H1 (cell line): ENCODE measurements at regions not wholly inside any gene's neighbourhood (a gene's known extent, or its start where the extent isn't known, plus 50 kb on each side); places are given as distances from the start of the nearest gene placed in this dataset.
A peak's percentile ranks its signal among the peaks of the same experiment; 100 is the strongest.

Source experiments
- CTCF ChIA-PET: fragments of 300-600 bp; sonication (Branson Sonifier 250); formaldehyde crosslinking; loops from one replicate; lab custom pipeline; 2021; ENCODE audit not compliant: partially characterized antibody; lab: Charles Lee
- POLR2A ChIA-PET: fragments of 300-600 bp; sonication (Branson Sonifier 250); formaldehyde crosslinking; loops from one replicate; lab custom pipeline; 2021; ENCODE audit warnings: inconsistent platforms; ENCODE audit not compliant: partially characterized antibody; lab: Charles Lee
- DNase-seq, 2 experiments: peaks; one replicate each; pipeline versions ENCODE4 v3.0.0 to v3.0.0-alpha.2; 2010 to 2022; ENCODE audit warnings: low spot score in 2 of 2, low read depth in 1 of 2, mixed read lengths in 1 of 2
- FAIRE-seq: peaks from 2 replicates; lab custom pipeline; 2011; peaks lifted over from hg19 to GRCh38; lab: Jason Lieb, UNC
- H2AFZ ChIP-seq: 2 replicates; pipeline ENCODE4 v1.8.1; 2012; ENCODE audit warnings: low read length, inconsistent platforms
- H2AK5ac ChIP-seq: 2 replicates; pipeline ENCODE4 v1.6.1; 2013; ENCODE audit warnings: low read depth, low read length
- H2BK120ac ChIP-seq: replicated peaks from 2 replicates; pipeline ENCODE3; 2013; ENCODE audit warnings: low read depth, low read length, inconsistent platforms
- H2BK12ac ChIP-seq: 2 replicates; pipeline ENCODE4 v1.6.1; 2013; ENCODE audit warnings: low read depth, low read length
- H2BK15ac ChIP-seq: 2 replicates; pipeline ENCODE4 v1.6.1; 2013; ENCODE audit warnings: low read length
- H2BK20ac ChIP-seq: 2 replicates; pipeline ENCODE4 v1.6.1; 2013; ENCODE audit warnings: low read length
- H2BK5ac ChIP-seq: 2 replicates; pipeline ENCODE4 v1.6.1; 2013; ENCODE audit warnings: low read depth, low read length
- H3K14ac ChIP-seq: 2 replicates; pipeline ENCODE4 v1.6.1; 2013; ENCODE audit warnings: inconsistent platforms; ENCODE audit not compliant: insufficient read length
- H3K18ac ChIP-seq: 2 replicates; pipeline ENCODE4 v1.6.1; 2013; ENCODE audit warnings: low read length; ENCODE audit errors: extremely low read depth
- H3K23ac ChIP-seq: 2 replicates; pipeline ENCODE4 v1.6.1; 2013; ENCODE audit warnings: inconsistent platforms; ENCODE audit not compliant: insufficient read length
- H3K23me2 ChIP-seq: 2 replicates; pipeline ENCODE4 v1.6.1; 2013; ENCODE audit warnings: low read depth, low read length
- H3K27ac ChIP-seq: 2 replicates; pipeline ENCODE4 v1.6.1; 2011; ENCODE audit warnings: low read depth, low read length, inconsistent platforms
- H3K27me3 ChIP-seq, 4 experiments: replicated peaks in 1 of 4; 1 replicate in 1 of 4; 2 replicates in 3 of 4; pipeline versions ENCODE4 v1.6.1 to v1.8.1; 2011 to 2013; ENCODE audit warnings: low read length in 3 of 4, mild to moderate bottlenecking in 3 of 4, inconsistent platforms in 2 of 4, mixed read lengths in 2 of 4, moderate library complexity in 1 of 4; ENCODE audit not compliant: control insufficient read depth in 3 of 4, insufficient read depth in 3 of 4; ENCODE audit errors: extremely low read depth in 1 of 4
- H3K36me3 ChIP-seq, 4 experiments: 2 replicates each; pipeline versions ENCODE4 v1.6.1 to v1.8.1; 2011 to 2013; ENCODE audit warnings: mild to moderate bottlenecking in 4 of 4, low read length in 3 of 4, moderate library complexity in 2 of 4, control low read depth in 1 of 4, inconsistent platforms in 1 of 4; ENCODE audit not compliant: insufficient read depth in 4 of 4, control insufficient read depth in 2 of 4
- H3K4ac ChIP-seq: replicated peaks from 2 replicates; pipeline ENCODE3; 2013; ENCODE audit warnings: low read length, low read depth, mixed read lengths, inconsistent platforms; ENCODE audit not compliant: insufficient read length
- H3K4me1 ChIP-seq, 4 experiments: replicated peaks in 1 of 4; 1 replicate in 1 of 4; 2 replicates in 3 of 4; pipeline versions ENCODE4 v1.6.1 to v1.8.1; 2011 to 2013; ENCODE audit warnings: low read length in 3 of 4, inconsistent platforms in 2 of 4, mixed read lengths in 1 of 4; ENCODE audit not compliant: insufficient read depth in 4 of 4, control insufficient read depth in 3 of 4
- H3K4me2 ChIP-seq, 2 experiments: 2 replicates each; pipeline versions ENCODE4 v1.6.1 to v1.8.1; 2011 to 2013; ENCODE audit warnings: low read depth in 2 of 2, low read length in 2 of 2, control low read depth in 1 of 2, inconsistent platforms in 1 of 2, mild to moderate bottlenecking in 1 of 2; ENCODE audit not compliant: insufficient read depth in 1 of 2
- H3K4me3 ChIP-seq, 4 experiments: fragments of 200-600, 300-600 bp in 1 of 4; sonication (generic), shearing (Covaris generic), sonication (Bioruptor Twin) in 1 of 4; 2 replicates each; pipeline versions ENCODE4 v1.5.1 to v1.8.1; 2011 to 2016; ENCODE audit warnings: low read length in 4 of 4, low read depth in 3 of 4, control low read depth in 2 of 4, inconsistent platforms in 2 of 4, mild to moderate bottlenecking in 2 of 4, mixed read lengths in 1 of 4, moderate library complexity in 1 of 4; ENCODE audit not compliant: insufficient read depth in 2 of 4; ENCODE audit errors: extremely low read depth in 1 of 4
- H3K56ac ChIP-seq: replicated peaks from 2 replicates; pipeline ENCODE3; 2013; ENCODE audit warnings: low read depth, mild to moderate bottlenecking, mixed read lengths, low read length, inconsistent platforms; ENCODE audit not compliant: insufficient read length
- H3K79me1 ChIP-seq: 2 replicates; pipeline ENCODE4 v1.6.1; 2013; ENCODE audit warnings: low read depth, low read length, control low read depth
- H3K79me2 ChIP-seq, 2 experiments: 2 replicates each; pipeline versions ENCODE4 v1.6.1 to v1.8.1; 2012 to 2013; ENCODE audit warnings: low read length in 2 of 2, mild to moderate bottlenecking in 2 of 2, inconsistent platforms in 1 of 2; ENCODE audit not compliant: insufficient read depth in 2 of 2, control insufficient read depth in 1 of 2
- H3K9ac ChIP-seq, 4 experiments: replicated peaks in 1 of 4; 1 replicate in 1 of 4; 2 replicates in 3 of 4; pipeline versions ENCODE4 v1.6.1 to v1.8.1; 2011 to 2013; ENCODE audit warnings: low read depth in 3 of 4, low read length in 3 of 4, control low read depth in 2 of 4, mild to moderate bottlenecking in 2 of 4, moderate library complexity in 2 of 4, inconsistent platforms in 1 of 4; ENCODE audit errors: extremely low read depth in 1 of 4
- H3K9me3 ChIP-seq, 2 experiments: 2 replicates each; pipeline versions ENCODE4 v1.6.1 to v1.8.1; 2012 to 2013; ENCODE audit warnings: mild to moderate bottlenecking in 2 of 2, moderate library complexity in 2 of 2, control low read depth in 1 of 2, inconsistent platforms in 1 of 2, low read depth in 1 of 2, low read length in 1 of 2, mixed read lengths in 1 of 2; ENCODE audit not compliant: insufficient read depth in 2 of 2
- H4K20me1 ChIP-seq, 2 experiments: replicated peaks in 1 of 2; 2 replicates each; pipeline versions ENCODE3 to v1.8.1; 2011 to 2013; ENCODE audit warnings: inconsistent platforms in 2 of 2, low read length in 2 of 2, mild to moderate bottlenecking in 1 of 2; ENCODE audit not compliant: insufficient read depth in 2 of 2, control insufficient read depth in 1 of 2
- H4K5ac ChIP-seq: 2 replicates; pipeline ENCODE4 v1.6.1; 2013; ENCODE audit warnings: low read length, low read depth, mixed read lengths, inconsistent platforms; ENCODE audit not compliant: insufficient read length
- H4K8ac ChIP-seq: 2 replicates; pipeline ENCODE4 v1.8.0; 2013; ENCODE audit warnings: mild to moderate bottlenecking, moderate library complexity, low read length, inconsistent platforms; ENCODE audit not compliant: insufficient read depth; ENCODE audit errors: extremely low read depth
- H4K91ac ChIP-seq: replicated peaks from 2 replicates; pipeline ENCODE3; 2013; ENCODE audit warnings: low read length, mixed read lengths, inconsistent platforms; ENCODE audit not compliant: insufficient read length
- CREB1 ChIP-seq: IDR thresholded peaks from 2 replicates; pipeline ENCODE4 v1.6.1; 2012; ENCODE audit warnings: inconsistent platforms
- E2F6 ChIP-seq: IDR thresholded peaks from 2 replicates; pipeline ENCODE4 v1.6.1; 2012; ENCODE audit warnings: inconsistent platforms
- MAFK ChIP-seq: IDR thresholded peaks from 2 replicates; pipeline ENCODE4 v1.6.1; 2012; ENCODE audit warnings: low read depth, mild to moderate bottlenecking, improper control_type of control experiment, low read length
- TAF1 ChIP-seq: IDR thresholded peaks from 2 replicates; pipeline ENCODE4 v1.6.1; 2011; ENCODE audit warnings: mild to moderate bottlenecking, low read depth, low read length
- YY1 ChIP-seq: IDR thresholded peaks from 2 replicates; pipeline ENCODE4 v1.6.1; 2011; ENCODE audit warnings: low read depth, mild to moderate bottlenecking, low read length
- WGBS, 2 experiments: shearing (Covaris generic) in 1 of 2; methylation state at CpG; one replicate each; pipeline versions ENCODE4 v1.1.6 to v1.1.7; 2013 to 2015; ENCODE audit warnings: low lambda C conversion rate in 2 of 2, mixed read lengths in 2 of 2, inconsistent platforms in 1 of 2, low coverage in 1 of 2, missing lambda C conversion rate in 1 of 2; ENCODE audit not compliant: insufficient replicate concordance in 2 of 2, insufficient coverage in 1 of 2, insufficient read length in 1 of 2; ENCODE audit errors: extremely low coverage in 1 of 2, missing lambda C conversion rate in 1 of 2; 5-methylcytosine and 5-hydroxymethylcytosine counted together
- TF ChIP-seq, protein P1 (sequence below), 3 experiments: IDR thresholded peaks; 1 replicate in 2 of 3; 2 replicates in 1 of 3; pipeline versions ENCODE4 v1.5.1 to v1.6.1; 2011; ENCODE audit warnings: low read length in 3 of 3, mild to moderate bottlenecking in 3 of 3, inconsistent platforms in 2 of 3, low read depth in 1 of 3, moderate library complexity in 1 of 3; ENCODE audit not compliant: insufficient read depth in 1 of 3; ENCODE audit errors: control extremely low read depth in 1 of 3

DNA sequence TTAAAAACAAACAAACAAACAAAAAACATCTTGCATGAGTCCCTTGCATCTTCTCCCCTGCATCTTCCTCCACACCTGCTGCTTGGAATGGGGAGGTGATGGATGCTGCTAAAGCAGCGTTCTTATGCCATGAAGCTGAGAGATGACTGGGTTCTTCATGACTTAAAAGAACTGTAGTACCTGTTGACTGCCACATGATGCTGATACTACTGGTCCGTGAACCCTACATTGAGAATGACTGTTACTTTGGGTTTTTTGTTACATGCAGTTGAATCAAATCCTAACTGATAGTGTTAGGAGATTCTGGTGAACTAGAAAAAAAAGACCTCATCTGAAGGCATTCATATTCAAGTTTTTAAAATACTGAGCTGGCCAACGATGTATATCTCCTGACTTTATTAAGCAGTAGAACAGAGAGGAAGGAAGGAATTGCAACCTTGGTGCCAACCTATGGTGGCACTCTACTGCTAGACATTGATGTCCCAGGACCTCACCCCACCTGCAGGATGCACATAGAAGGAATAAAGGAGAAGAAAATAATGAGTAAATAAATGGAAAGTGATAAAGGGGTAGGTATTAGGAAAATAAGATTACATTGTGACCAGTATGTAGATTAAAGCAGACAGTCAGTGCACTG, 63.2 kb upstream of the SPAG16 start:
- no peak overlapping the region for H3K4me3 ChIP-seq
- no peak overlapping the region for H3K23ac ChIP-seq
- H2BK120ac ChIP-seq: no peak overlapping the region
- no peaks in the 10 kb centered on the region for H3K9me3 ChIP-seq
- H3K14ac ChIP-seq: no peak overlapping the region
- no peaks in the 10 kb centered on the region for H4K20me1 ChIP-seq
- H3K4ac ChIP-seq: no peak overlapping the region
- H3K23me2 ChIP-seq: no peaks in the 10 kb centered on the region
- no peaks in the 10 kb centered on the region for H3K79me2 ChIP-seq
- H4K5ac ChIP-seq: no peak overlapping the region
- H2BK20ac ChIP-seq: no peak overlapping the region
- POLR2A ChIA-PET: no interaction called here
- no peak overlapping the region for H4K91ac ChIP-seq
- no peak overlapping the region for H3K4me2 ChIP-seq
- H3K27me3 ChIP-seq: no peaks in the 10 kb centered on the region
- DNase-seq (no peak), FAIRE-seq (no peak)
- 93% methylated on average over 3 of the region's 3 CpGs; no CpG with 5 or more reads in 1 of the 2 experiments for WGBS, 2 experiments
- no peak overlapping the region for H2BK15ac ChIP-seq
- H3K56ac ChIP-seq: no peak overlapping the region
- H3K9ac ChIP-seq: no peak overlapping the region
- TF ChIP-seq MAFK (no peak), YY1 (no peak), E2F6 (no peak), CREB1 (no peak), TAF1 (no peak)
- TF ChIP-seq, protein P1, sequence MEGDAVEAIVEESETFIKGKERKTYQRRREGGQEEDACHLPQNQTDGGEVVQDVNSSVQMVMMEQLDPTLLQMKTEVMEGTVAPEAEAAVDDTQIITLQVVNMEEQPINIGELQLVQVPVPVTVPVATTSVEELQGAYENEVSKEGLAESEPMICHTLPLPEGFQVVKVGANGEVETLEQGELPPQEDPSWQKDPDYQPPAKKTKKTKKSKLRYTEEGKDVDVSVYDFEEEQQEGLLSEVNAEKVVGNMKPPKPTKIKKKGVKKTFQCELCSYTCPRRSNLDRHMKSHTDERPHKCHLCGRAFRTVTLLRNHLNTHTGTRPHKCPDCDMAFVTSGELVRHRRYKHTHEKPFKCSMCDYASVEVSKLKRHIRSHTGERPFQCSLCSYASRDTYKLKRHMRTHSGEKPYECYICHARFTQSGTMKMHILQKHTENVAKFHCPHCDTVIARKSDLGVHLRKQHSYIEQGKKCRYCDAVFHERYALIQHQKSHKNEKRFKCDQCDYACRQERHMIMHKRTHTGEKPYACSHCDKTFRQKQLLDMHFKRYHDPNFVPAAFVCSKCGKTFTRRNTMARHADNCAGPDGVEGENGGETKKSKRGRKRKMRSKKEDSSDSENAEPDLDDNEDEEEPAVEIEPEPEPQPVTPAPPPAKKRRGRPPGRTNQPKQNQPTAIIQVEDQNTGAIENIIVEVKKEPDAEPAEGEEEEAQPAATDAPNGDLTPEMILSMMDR (IDR thresholded peaks at IDR 0.05; ENCODE audit: control extremely low read depth in 1 of 3, insufficient read depth in 1 of 3, low read depth in 1 of 3, low read length in 3 of 3): peak in 1 of 3 experiments; percentile 27; a peak in 1 of 4 replicates
- H4K8ac ChIP-seq: no peak overlapping the region
- no peak overlapping the region for H2AFZ ChIP-seq
- no peak overlapping the region for H3K27ac ChIP-seq
- no peak overlapping the region for H2BK12ac ChIP-seq
- no peak overlapping the region for H3K18ac ChIP-seq
- H3K79me1 ChIP-seq: no peaks in the 10 kb centered on the region
- CTCF ChIA-PET: interaction anchor here (0.7 to 2.3 kb wide), 9 partner anchors 15 to 1366 kb away, joined by 3 to 5 read pairs (median 3); no protein-coding TSS in a partner anchor
- no peak overlapping the region for H2AK5ac ChIP-seq
- no peaks in the 10 kb centered on the region; a peak in 1 of 7 replicates for H3K4me1 ChIP-seq
- no peaks in the 10 kb centered on the region for H3K36me3 ChIP-seq
- no peak overlapping the region for H2BK5ac ChIP-seq
